ENCODE measurements at regions not wholly inside any gene's neighbourhood (a gene's known extent, or its start where the extent isn't known, plus 50 kb on each side); places are given as distances from the start of the nearest gene placed in this dataset.

DNA sequence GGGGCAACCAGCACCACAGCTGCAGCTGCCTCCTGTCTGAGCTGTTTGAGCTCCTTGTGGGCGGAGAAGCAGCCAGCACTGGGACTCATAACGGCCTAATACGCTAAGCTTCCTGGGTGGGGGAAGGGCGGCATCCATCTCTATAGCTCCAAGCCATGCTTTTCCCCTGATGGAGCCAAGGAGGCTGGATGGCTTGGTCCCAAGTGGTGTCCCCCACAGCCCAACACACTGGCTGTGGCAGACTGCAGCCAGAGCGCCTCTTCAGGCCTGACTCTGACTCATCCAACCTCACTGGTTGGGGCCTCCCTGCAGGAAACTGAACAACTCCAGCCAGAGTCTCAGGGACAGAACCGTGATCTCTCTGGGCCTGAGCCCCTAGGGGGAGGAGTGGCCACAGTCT, 537.3 kb downstream of the SUCLA2 start:
- H3K27me3 ChIP-seq: no peaks in the 10 kb centered on the region
- no peak overlapping the region for H3K27ac ChIP-seq
- H3K36me3 ChIP-seq: no peaks in the 10 kb centered on the region
- TF ChIP-seq POLR2A (IDR thresholded peaks at IDR 0.05): no peak
- TF ChIP-seq, protein P1, sequence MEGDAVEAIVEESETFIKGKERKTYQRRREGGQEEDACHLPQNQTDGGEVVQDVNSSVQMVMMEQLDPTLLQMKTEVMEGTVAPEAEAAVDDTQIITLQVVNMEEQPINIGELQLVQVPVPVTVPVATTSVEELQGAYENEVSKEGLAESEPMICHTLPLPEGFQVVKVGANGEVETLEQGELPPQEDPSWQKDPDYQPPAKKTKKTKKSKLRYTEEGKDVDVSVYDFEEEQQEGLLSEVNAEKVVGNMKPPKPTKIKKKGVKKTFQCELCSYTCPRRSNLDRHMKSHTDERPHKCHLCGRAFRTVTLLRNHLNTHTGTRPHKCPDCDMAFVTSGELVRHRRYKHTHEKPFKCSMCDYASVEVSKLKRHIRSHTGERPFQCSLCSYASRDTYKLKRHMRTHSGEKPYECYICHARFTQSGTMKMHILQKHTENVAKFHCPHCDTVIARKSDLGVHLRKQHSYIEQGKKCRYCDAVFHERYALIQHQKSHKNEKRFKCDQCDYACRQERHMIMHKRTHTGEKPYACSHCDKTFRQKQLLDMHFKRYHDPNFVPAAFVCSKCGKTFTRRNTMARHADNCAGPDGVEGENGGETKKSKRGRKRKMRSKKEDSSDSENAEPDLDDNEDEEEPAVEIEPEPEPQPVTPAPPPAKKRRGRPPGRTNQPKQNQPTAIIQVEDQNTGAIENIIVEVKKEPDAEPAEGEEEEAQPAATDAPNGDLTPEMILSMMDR (IDR thresholded peaks at IDR 0.05): no peak
- no peak for DNase-seq
- no peaks in the 10 kb centered on the region for H3K9me3 ChIP-seq
- no peaks in the 10 kb centered on the region for H3K4me1 ChIP-seq
- intact Hi-C loops (cut with DNase I; ENCODE audit: low total_unique reads): no loop called here
- H3K4me3 ChIP-seq: no peak overlapping the region

- H3K36me3 ChIP-seq: no peaks in the 10 kb centered on the region
Observed at GRCh38 chr13:47463002-47463401, 538.1 kb downstream of the SUCLA2 start.

GRCh38 chr13:47461816-47462215, 539.3 kb downstream of the SUCLA2 start:
- TF ChIP-seq POLR2A (IDR thresholded peaks at IDR 0.05): no peak
- TF ChIP-seq, protein P1 (IDR thresholded peaks at IDR 0.05): no peak
- Histone ChIP-seq H3K36me3 (no peaks in the 10 kb centered on the region), H3K4me1 (no peaks in the 10 kb centered on the region), H3K4me3 (no peak overlapping the region), H3K9me3 (no peaks in the 10 kb centered on the region), H3K27me3 (no peaks in the 10 kb centered on the region), H3K27ac (no peak overlapping the region)
- no peak for DNase-seq
- intact Hi-C loops (cut with DNase I; ENCODE audit: low total_unique reads): no loop called here

More at GRCh38 chr13:47463002-47463401, 538.1 kb downstream of the SUCLA2 start:
- intact Hi-C loops (cut with DNase I; ENCODE audit: low total_unique reads): no loop called here
- H3K27ac ChIP-seq: no peak overlapping the region
- H3K9me3 ChIP-seq: no peaks in the 10 kb centered on the region
- TF ChIP-seq POLR2A (IDR thresholded peaks at IDR 0.05): no peak
- TF ChIP-seq, protein P1 (IDR thresholded peaks at IDR 0.05): no peak
- DNase-seq: no peak
- no peak overlapping the region for H3K4me3 ChIP-seq
- no peaks in the 10 kb centered on the region for H3K4me1 ChIP-seq
- H3K27me3 ChIP-seq: no peaks in the 10 kb centered on the region

GRCh38 chr13:47459512-47459911, 541.6 kb downstream of the SUCLA2 start:
- no peaks in the 10 kb centered on the region for H3K4me1 ChIP-seq
- intact Hi-C loops (cut with DNase I; ENCODE audit: low total_unique reads): no loop called here
- no peak for DNase-seq
- TF ChIP-seq POLR2A (IDR thresholded peaks at IDR 0.05): no peak
- TF ChIP-seq, protein P1 (IDR thresholded peaks at IDR 0.05): peak in 2 of 4 experiments; percentile 8 to 27
- no peak overlapping the region for H3K27ac ChIP-seq
- no peaks in the 10 kb centered on the region for H3K27me3 ChIP-seq
- no peaks in the 10 kb centered on the region for H3K36me3 ChIP-seq
- no peaks in the 10 kb centered on the region for H3K9me3 ChIP-seq
- H3K4me3 ChIP-seq: no peak overlapping the region

GRCh38 chr13:47457626-47458025, 543.4 kb downstream of the SUCLA2 start:
- Histone ChIP-seq H3K4me1 (no peaks in the 10 kb centered on the region), H3K27ac (no peak overlapping the region), H3K4me3 (no peak overlapping the region), H3K27me3 (no peaks in the 10 kb centered on the region), H3K9me3 (no peaks in the 10 kb centered on the region), H3K36me3 (no peaks in the 10 kb centered on the region)
- intact Hi-C loops (cut with DNase I; ENCODE audit: low total_unique reads): no loop called here
- TF ChIP-seq, protein P1 (IDR thresholded peaks at IDR 0.05): no peak
- DNase-seq: no peak
